ENCODE measurements at regions not wholly inside any gene's neighbourhood (a gene's known extent, or its start where the extent isn't known, plus 50 kb on each side); places are given as distances from the start of the nearest gene placed in this dataset.
"Not testable (repeated sequence)": the region's sequence is repeated elsewhere in the genome, so short reads cannot be mapped to it uniquely, and the experiment has no call there.

DNA sequence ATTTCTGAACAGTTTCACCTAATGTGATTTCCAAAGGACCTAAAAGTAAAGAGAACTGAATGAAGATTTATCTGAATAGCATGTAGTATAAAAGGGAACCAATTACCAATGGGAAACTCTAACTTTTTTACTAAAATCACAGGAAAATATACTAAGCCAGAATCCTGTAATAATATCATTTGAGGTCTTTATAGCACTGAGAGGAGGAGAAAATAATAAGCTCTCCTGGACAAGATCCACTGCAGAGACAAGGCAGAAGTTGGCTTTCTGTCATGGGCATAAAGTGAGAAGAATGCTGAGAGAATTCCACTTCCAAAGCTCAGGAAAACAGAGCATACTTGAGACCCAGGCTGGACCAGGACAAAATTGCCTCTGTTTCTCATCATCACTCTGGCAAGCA is 1131.4 kb downstream of the SORCS1 start:
- CTCF ChIA-PET: no interaction called here
- Mint-ChIP-seq H3K9me3 (peaks cover 2 to 23% (median 12%) of the 10 kb centered on the region in 3 donors), H3K27me3 (no peaks in the 10 kb centered on the region), H3K4me3 (no peak overlapping the region), H3K36me3 (no peaks in the 10 kb centered on the region), H3K4me1 (no peaks in the 10 kb centered on the region), H3K27ac (no peak overlapping the region)
- Histone ChIP-seq H3K9me3 (no peaks in the 10 kb centered on the region), H3K27me3 (replicated peaks in 1 of 2; ENCODE audit: control insufficient read depth in 2 of 2, extremely low read depth in 1 of 2, insufficient read depth in 2 of 2, low read length in 1 of 2) (no peaks in the 10 kb centered on the region), H3K36me3 (ENCODE audit: control insufficient read depth in 2 of 2, extremely low read depth in 1 of 2, insufficient read depth in 1 of 2, low read length in 1 of 2) (no peaks in the 10 kb centered on the region), H3K4me3 (ENCODE audit: control insufficient read depth in 1 of 2, extremely low read depth in 1 of 2, low read length in 1 of 2) (no peak overlapping the region), H3K4me1 (ENCODE audit: control insufficient read depth in 1 of 2, extremely low read depth in 1 of 2, insufficient read depth in 2 of 2, low read length in 2 of 2) (no peaks in the 10 kb centered on the region), H3K27ac (ENCODE audit: low read length) (no peak overlapping the region)
- POLR2A ChIA-PET: no interaction called here
- DNase-seq (no peak), ATAC-seq (replicated peaks in 1 of 4) (no peak)

DNA sequence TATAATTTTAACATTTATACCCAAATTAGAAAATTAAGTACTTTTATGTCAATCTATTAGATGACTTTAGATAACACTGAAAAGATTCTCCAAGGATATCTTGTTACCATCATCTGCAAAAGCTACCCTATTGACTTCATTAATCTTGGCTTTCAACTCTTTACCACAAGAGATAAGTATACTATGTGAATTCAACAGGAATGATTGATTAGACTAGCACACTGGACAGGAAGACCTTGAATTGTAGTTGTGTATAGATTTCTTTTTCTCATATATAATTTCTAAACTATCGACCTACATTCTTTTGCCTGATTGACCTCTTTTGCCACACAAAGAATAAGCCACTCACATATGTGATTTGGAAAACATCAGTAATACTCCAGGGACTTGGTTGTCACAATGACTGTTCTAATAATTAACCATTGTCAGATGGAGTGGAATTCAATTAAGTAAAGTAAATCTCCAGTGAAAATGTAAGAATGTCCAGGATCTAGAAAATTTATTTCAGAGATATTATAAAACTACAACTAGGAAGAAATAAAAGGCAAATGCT is 1132.0 kb downstream of the SORCS1 start:
- Mint-ChIP-seq H3K4me3 (no peak overlapping the region), H3K27ac (no peak overlapping the region), H3K36me3 (no peaks in the 10 kb centered on the region), H3K9me3 (peaks cover 0 to 20% (median 12%) of the 10 kb centered on the region in 3 donors), H3K27me3 (no peaks in the 10 kb centered on the region), H3K4me1 (no peaks in the 10 kb centered on the region)
- Histone ChIP-seq H3K27ac (ENCODE audit: low read length) (no peak overlapping the region), H3K4me1 (ENCODE audit: control insufficient read depth in 1 of 2, extremely low read depth in 1 of 2, insufficient read depth in 2 of 2, low read length in 2 of 2) (no peaks in the 10 kb centered on the region), H3K36me3 (ENCODE audit: control insufficient read depth in 2 of 2, extremely low read depth in 1 of 2, insufficient read depth in 1 of 2, low read length in 1 of 2) (no peaks in the 10 kb centered on the region), H3K9me3 (no peaks in the 10 kb centered on the region), H3K4me3 (ENCODE audit: control insufficient read depth in 1 of 2, extremely low read depth in 1 of 2, low read length in 1 of 2) (no peak overlapping the region), H3K27me3 (replicated peaks in 1 of 2; ENCODE audit: control insufficient read depth in 2 of 2, extremely low read depth in 1 of 2, insufficient read depth in 2 of 2, low read length in 1 of 2) (no peaks in the 10 kb centered on the region)
- ATAC-seq (replicated peaks in 1 of 4) (no peak), DNase-seq (no peak)
- ChIA-PET POLR2A (no interaction called here), CTCF (no interaction called here)
- WGBS (ENCODE audit: insufficient coverage): no CpG with 5 or more reads among the region's 1 CpG

DNA sequence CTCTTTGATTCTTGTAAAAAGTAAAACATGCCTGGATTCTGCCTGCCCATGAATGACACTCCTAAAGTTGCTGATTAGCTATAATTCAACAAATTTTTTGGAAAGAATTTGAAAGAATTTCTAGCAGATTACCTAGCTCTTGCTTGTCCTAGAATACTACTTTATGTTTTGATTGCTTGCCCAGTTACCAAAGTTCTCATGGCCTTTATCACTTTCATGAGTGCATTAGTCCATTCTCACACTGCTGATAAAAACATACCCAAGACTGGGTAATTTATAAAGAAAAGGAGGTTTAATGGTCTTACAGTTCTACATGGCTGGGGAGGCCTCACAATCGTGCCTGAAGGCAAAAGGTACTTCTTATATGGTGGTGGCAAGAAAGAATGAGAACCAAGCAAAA is 1137.3 kb downstream of the SORCS1 start:
- WGBS (ENCODE audit: insufficient coverage): no CpG with 5 or more reads among the region's 1 CpG
- Mint-ChIP-seq H3K36me3 (no peaks in the 10 kb centered on the region), H3K9me3 (peaks cover 0 to 11% (median 0%) of the 10 kb centered on the region in 3 donors), H3K27me3 (no peaks in the 10 kb centered on the region), H3K27ac (no peak overlapping the region), H3K4me3 (no peak overlapping the region), H3K4me1 (no peaks in the 10 kb centered on the region)
- no peaks in the 10 kb centered on the region for H3K4me1 ChIP-seq (ENCODE audit: control insufficient read depth in 1 of 2, extremely low read depth in 1 of 2, insufficient read depth in 2 of 2, low read length in 2 of 2)
- no peak overlapping the region for H3K27ac ChIP-seq (ENCODE audit: low read length)
- ChIA-PET POLR2A (no interaction called here), CTCF (no interaction called here)
- ATAC-seq (replicated peaks in 1 of 4): no peak
- no peak overlapping the region for H3K4me3 ChIP-seq (ENCODE audit: control insufficient read depth in 1 of 2, extremely low read depth in 1 of 2, low read length in 1 of 2)
- no peaks in the 10 kb centered on the region for H3K36me3 ChIP-seq (ENCODE audit: control insufficient read depth in 2 of 2, extremely low read depth in 1 of 2, insufficient read depth in 1 of 2, low read length in 1 of 2)
- no peak for DNase-seq
- H3K9me3 ChIP-seq: no peaks in the 10 kb centered on the region
- H3K27me3 ChIP-seq (replicated peaks in 1 of 2; ENCODE audit: control insufficient read depth in 2 of 2, extremely low read depth in 1 of 2, insufficient read depth in 2 of 2, low read length in 1 of 2): no peaks in the 10 kb centered on the region

DNA sequence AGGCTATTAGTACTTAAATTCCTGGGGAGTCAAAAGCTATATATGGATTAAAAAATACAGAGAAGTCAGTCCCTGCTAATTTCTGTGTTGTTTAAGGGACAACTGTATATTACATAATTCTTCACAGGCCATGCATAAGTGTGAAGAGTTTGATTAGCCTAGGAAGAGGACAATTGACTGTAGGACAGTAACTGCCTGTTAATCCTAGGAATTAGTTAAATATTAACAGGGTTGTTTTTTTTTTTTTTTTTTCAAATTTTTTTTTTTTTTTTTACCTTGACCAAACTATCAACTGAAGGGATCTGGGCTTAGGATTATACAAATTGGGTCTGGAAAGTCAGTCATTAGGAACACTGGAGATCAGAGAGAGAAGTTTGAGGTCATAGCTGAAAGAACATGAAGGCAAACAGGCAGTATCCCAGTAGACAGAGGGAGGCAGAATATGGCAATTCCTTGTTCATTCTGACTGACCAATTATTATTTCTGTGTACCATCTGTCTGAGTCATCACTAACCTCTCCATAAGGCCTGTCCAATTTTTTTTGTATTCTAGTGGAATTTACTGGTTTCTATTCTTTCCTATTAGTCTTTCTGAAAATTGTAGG is 1139.2 kb downstream of the SORCS1 start:
- Histone ChIP-seq H3K27me3 (replicated peaks in 1 of 2; ENCODE audit: control insufficient read depth in 2 of 2, extremely low read depth in 1 of 2, insufficient read depth in 2 of 2, low read length in 1 of 2) (no peaks in the 10 kb centered on the region), H3K9me3 (no peaks in the 10 kb centered on the region), H3K27ac (ENCODE audit: low read length) (no peak overlapping the region), H3K4me1 (ENCODE audit: control insufficient read depth in 1 of 2, extremely low read depth in 1 of 2, insufficient read depth in 2 of 2, low read length in 2 of 2) (no peaks in the 10 kb centered on the region), H3K4me3 (ENCODE audit: control insufficient read depth in 1 of 2, extremely low read depth in 1 of 2, low read length in 1 of 2) (no peak overlapping the region), H3K36me3 (ENCODE audit: control insufficient read depth in 2 of 2, extremely low read depth in 1 of 2, insufficient read depth in 1 of 2, low read length in 1 of 2) (no peaks in the 10 kb centered on the region)
- H3K4me3 Mint-ChIP-seq: no peak overlapping the region
- H3K4me1 Mint-ChIP-seq: no peaks in the 10 kb centered on the region
- peaks cover 0 to 11% (median 6%) of the 10 kb centered on the region in 3 donors for H3K9me3 Mint-ChIP-seq
- ChIA-PET POLR2A (no interaction called here), CTCF (no interaction called here)
- no peaks in the 10 kb centered on the region for H3K36me3 Mint-ChIP-seq
- no peak overlapping the region for H3K27ac Mint-ChIP-seq
- no peak for DNase-seq
- H3K27me3 Mint-ChIP-seq: no peaks in the 10 kb centered on the region
- ATAC-seq (replicated peaks in 1 of 4): no peak

DNA sequence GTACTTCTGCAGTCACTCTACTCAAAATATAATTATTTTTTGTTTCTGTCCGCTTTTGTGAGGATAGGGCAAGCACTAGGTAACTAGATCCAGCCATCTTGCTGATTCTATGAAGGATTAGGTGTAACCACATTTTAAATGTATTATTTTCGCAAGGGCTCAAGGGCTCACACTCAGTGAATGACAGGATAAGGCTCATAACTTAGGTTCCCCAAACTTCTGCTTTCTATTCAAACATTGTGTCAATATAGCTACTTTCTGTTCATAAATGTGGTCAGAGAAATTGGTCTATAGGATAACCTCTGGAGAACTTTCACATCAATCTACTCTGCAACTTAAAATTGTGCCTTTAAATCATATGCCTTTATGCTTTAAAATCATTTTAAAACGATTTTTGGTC is 1141.2 kb downstream of the SORCS1 start:
- no peaks in the 10 kb centered on the region for H3K36me3 Mint-ChIP-seq
- no peaks in the 10 kb centered on the region for H3K4me1 Mint-ChIP-seq
- ChIA-PET POLR2A (no interaction called here), CTCF (no interaction called here)
- 20% methylated on average over 1 of the region's 3 CpGs for WGBS (ENCODE audit: insufficient coverage)
- Histone ChIP-seq H3K4me1 (ENCODE audit: control insufficient read depth in 1 of 2, extremely low read depth in 1 of 2, insufficient read depth in 2 of 2, low read length in 2 of 2) (no peaks in the 10 kb centered on the region), H3K4me3 (ENCODE audit: control insufficient read depth in 1 of 2, extremely low read depth in 1 of 2, low read length in 1 of 2) (no peak overlapping the region), H3K9me3 (no peaks in the 10 kb centered on the region), H3K36me3 (ENCODE audit: control insufficient read depth in 2 of 2, extremely low read depth in 1 of 2, insufficient read depth in 1 of 2, low read length in 1 of 2) (no peaks in the 10 kb centered on the region), H3K27me3 (replicated peaks in 1 of 2; ENCODE audit: control insufficient read depth in 2 of 2, extremely low read depth in 1 of 2, insufficient read depth in 2 of 2, low read length in 1 of 2) (no peaks in the 10 kb centered on the region), H3K27ac (ENCODE audit: low read length) (no peak overlapping the region)
- no peaks in the 10 kb centered on the region for H3K27me3 Mint-ChIP-seq
- ATAC-seq (replicated peaks in 1 of 4) (no peak), DNase-seq (no peak)
- H3K27ac Mint-ChIP-seq: no peak overlapping the region
- no peak overlapping the region for H3K4me3 Mint-ChIP-seq
- peaks cover 0 to 7% (median 6%) of the 10 kb centered on the region in 3 donors for H3K9me3 Mint-ChIP-seq

DNA sequence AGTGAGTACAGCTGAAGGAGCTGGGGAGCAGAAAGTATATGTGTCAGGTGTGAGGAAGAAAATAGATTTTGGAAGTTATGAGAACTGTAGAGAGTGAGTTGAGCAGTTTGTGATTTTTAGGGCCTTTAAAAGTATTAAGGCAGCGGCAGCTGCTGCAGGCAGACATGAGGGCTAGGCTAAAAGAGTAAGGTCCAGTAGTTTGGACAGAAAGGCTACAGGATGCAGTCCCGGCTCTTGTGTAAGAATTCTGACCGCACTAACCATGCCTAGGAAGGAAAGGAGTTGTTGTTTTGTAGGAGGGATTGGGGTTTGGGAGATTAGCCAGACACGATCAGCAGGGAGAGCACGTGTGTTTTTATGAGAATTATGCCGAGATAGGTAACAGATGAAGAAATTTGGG is 1144.9 kb downstream of the SORCS1 start:
- POLR2A ChIA-PET; H3K4me3 ChIP-seq (ENCODE audit: control insufficient read depth in 1 of 2, extremely low read depth in 1 of 2, low read length in 1 of 2); ATAC-seq (replicated peaks in 1 of 4); H3K4me3 Mint-ChIP-seq; H3K36me3 Mint-ChIP-seq; H3K27me3 ChIP-seq (replicated peaks in 1 of 2; ENCODE audit: control insufficient read depth in 2 of 2, extremely low read depth in 1 of 2, insufficient read depth in 2 of 2, low read length in 1 of 2); DNase-seq; H3K9me3 ChIP-seq; CTCF ChIA-PET; H3K36me3 ChIP-seq (ENCODE audit: control insufficient read depth in 2 of 2, extremely low read depth in 1 of 2, insufficient read depth in 1 of 2, low read length in 1 of 2); H3K27ac ChIP-seq (ENCODE audit: low read length); H3K27ac Mint-ChIP-seq; H3K4me1 Mint-ChIP-seq; H3K27me3 Mint-ChIP-seq; H3K4me1 ChIP-seq (ENCODE audit: control insufficient read depth in 1 of 2, extremely low read depth in 1 of 2, insufficient read depth in 2 of 2, low read length in 2 of 2): not testable (repeated sequence)
- peaks cover 7 to 14% (median 10%) of the 10 kb centered on the region in 3 donors for H3K9me3 Mint-ChIP-seq
- 59% methylated on average over 6 of the region's 6 CpGs for WGBS (ENCODE audit: insufficient coverage)
